ENCODE measurements at regions not wholly inside any gene's neighbourhood (a gene's known extent, or its start where the extent isn't known, plus 50 kb on each side); places are given as distances from the start of the nearest gene placed in this dataset.

DNA sequence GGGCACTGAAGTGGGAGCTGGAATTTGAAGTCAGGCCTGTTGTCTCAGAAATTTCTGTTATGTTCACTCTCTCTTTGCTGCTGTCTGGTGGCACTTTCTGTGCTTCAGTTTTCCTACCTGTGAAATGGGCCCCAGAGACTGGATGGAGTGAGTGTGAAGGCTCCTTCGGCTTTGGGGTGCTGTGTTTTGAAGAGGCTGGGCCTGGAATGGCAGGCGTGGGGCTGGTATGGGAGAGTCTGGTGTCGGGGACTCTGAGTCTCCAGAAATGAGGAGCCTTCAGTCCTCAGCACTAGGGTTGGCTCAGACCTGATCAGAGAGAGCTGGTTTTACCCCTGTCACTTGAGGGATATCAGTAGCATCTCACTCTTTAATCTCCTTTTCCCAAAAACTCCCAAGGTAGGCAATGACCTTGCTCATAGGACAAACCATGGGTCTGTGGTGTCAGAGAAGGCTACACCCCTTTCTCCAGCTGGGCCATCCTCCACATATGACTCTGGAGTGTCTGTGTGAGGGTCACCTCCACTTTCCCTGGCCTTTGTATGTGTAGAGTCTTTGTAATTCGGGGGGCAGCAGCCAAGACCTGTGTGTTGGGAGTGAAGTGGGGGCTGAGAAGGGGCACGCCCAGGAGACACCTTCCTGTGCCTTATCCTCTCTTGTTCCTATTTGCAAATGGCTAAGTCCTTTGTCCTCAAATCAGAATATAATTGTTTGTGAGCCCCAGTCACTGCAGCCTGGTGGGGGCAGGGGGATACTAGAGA is 279.9 kb downstream of the PTPRU start:
- Mint-ChIP-seq H3K9me3 (peaks cover 10% of the 10 kb centered on the region; the same call in 1 of the 2 replicates), H3K4me1 (ENCODE audit: low read depth) (no peaks in the 10 kb centered on the region), H3K27ac (no peak overlapping the region), H3K27me3 (ENCODE audit: insufficient read depth) (peaks cover 2% of the 10 kb centered on the region; the same call in 1 of the 2 replicates), H3K4me3 (no peak overlapping the region), H3K36me3 (ENCODE audit: low read depth) (no peaks in the 10 kb centered on the region)
- DNase-seq, result no peak
- no peak for TF ChIP-seq CTCF (IDR thresholded peaks at IDR 0.05)

DNA sequence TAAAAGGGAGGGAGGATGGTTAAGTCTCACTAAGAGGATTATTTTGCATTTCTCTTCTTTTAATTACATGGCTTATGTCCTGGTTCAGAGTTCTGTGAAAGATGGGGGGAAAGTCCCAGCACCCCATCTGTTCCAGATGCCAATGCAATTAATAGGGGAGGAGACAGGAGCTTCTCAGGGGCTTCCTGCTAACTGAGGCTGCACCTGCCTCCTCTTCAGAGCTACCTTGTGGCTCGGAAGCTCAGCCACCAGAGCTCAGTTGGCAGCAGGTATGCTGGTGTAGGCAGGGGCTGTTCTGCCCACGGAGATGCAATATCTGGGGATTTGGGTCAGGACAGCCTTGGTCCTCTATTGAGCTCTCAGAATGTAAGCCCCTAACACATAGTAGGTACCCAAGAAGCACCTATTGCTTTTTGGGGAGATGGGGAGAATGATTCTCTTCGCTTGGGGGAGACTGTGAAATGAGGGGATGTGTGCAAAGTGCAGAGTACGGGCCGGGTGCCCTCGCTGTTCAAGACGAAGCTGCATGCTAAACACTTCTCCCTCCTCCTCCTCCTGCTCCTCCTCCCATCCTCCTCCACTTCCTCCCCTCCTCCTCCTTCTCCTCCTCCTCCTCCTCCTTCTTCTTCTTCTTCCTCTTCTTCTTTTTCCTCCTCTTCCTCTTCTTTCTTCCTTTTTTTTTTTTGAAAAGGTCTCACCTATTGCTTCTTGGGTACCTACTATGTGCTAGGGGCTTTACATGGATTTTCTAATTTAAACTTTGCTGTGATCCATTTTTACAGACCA is 279.0 kb downstream of the PTPRU start:
- Mint-ChIP-seq H3K36me3 (ENCODE audit: low read depth) (no peaks in the 10 kb centered on the region), H3K9me3 (peaks cover 6% of the 10 kb centered on the region; the same call in 1 of the 2 replicates), H3K27ac (no peak overlapping the region), H3K4me3 (no peak overlapping the region), H3K27me3 (ENCODE audit: insufficient read depth) (no peaks in the 10 kb centered on the region), H3K4me1 (ENCODE audit: low read depth) (no peaks in the 10 kb centered on the region)
- DNase-seq, result no peak
- no peak for TF ChIP-seq CTCF (IDR thresholded peaks at IDR 0.05)

GRCh38 chr1:29514361-29515169 is 278.2 kb downstream of the PTPRU start:
- H3K9me3 Mint-ChIP-seq, result peaks cover 4% of the 10 kb centered on the region; the same call in 1 of the 2 replicates
- H3K36me3 Mint-ChIP-seq (ENCODE audit: low read depth), result no peaks in the 10 kb centered on the region
- DNase-seq, result no peak
- peaks cover 5% of the 10 kb centered on the region; the same call in 1 of the 2 replicates for H3K27me3 Mint-ChIP-seq (ENCODE audit: insufficient read depth)
- TF ChIP-seq CTCF (IDR thresholded peaks at IDR 0.05), result no peak
- H3K4me3 Mint-ChIP-seq, result no peak overlapping the region
- H3K4me1 Mint-ChIP-seq (ENCODE audit: low read depth), result no peaks in the 10 kb centered on the region
- H3K27ac Mint-ChIP-seq, result no peak overlapping the region

GRCh38 chr1:29513357-29513756 is 277.0 kb downstream of the PTPRU start:
- Mint-ChIP-seq H3K9me3 (no peaks in the 10 kb centered on the region; the same call in 1 of the 2 replicates), H3K27me3 (ENCODE audit: insufficient read depth) (peaks cover 7% of the 10 kb centered on the region; the same call in 1 of the 2 replicates), H3K36me3 (ENCODE audit: low read depth) (no peaks in the 10 kb centered on the region), H3K27ac (no peak overlapping the region), H3K4me1 (ENCODE audit: low read depth) (no peaks in the 10 kb centered on the region), H3K4me3 (no peak overlapping the region)
- peak; percentile 54 for DNase-seq
- TF ChIP-seq CTCF (IDR thresholded peaks at IDR 0.05), result peak; percentile 63; the same call in 1 of the 2 replicates

DNA sequence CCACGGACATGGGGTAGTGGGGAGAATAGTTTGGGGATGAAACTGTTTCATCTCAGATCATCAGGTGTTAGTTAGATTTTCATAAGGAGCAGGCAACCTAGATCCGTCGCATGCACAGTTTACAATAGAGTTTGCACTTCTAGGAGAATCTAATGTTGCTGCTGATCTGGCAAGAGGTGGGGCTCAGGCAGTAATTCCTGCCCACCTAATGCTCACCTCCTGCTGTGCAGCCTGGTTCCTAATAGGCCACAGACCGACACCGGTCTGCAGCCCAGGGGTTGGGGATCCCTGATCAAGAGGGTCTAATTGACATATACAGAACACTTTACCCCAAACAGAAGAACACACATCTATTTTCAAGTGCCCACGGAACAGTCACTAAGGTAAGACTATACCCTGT is 275.1 kb downstream of the PTPRU start:
- Mint-ChIP-seq H3K27ac (no peak overlapping the region), H3K36me3 (ENCODE audit: low read depth) (no peaks in the 10 kb centered on the region; the same call in 1 of the 2 replicates), H3K4me3 (no peak overlapping the region), H3K4me1 (ENCODE audit: low read depth) (no peaks in the 10 kb centered on the region), H3K27me3 (ENCODE audit: insufficient read depth) (peaks cover 9% of the 10 kb centered on the region; the same call in 1 of the 2 replicates), H3K9me3 (no peaks in the 10 kb centered on the region)
- no peak for DNase-seq
- TF ChIP-seq CTCF (IDR thresholded peaks at IDR 0.05), result no peak

All from HFFc6 (cell line).